HG03439 (cell line): ENCODE measurements at regions not wholly inside any gene's neighbourhood (a gene's known extent, or its start where the extent isn't known, plus 50 kb on each side); places are given as distances from the start of the nearest gene placed in this dataset.

ENCODE experiments used
- ATAC-seq: cut with Tn5 transposase; IDR thresholded peaks from one replicate; pipeline ENCODE4 v1.9.1; 2021; ENCODE audit warnings: mild to moderate bottlenecking, moderate library complexity; ENCODE audit not compliant: unreplicated experiment

GRCh38 chr2:4549666-4550210 lies 846.4 kb downstream of the DCDC2C start:
- ATAC-seq: no peak

GRCh38 chr2:4551691-4552474 lies 848.5 kb downstream of the DCDC2C start:
- ATAC-seq: no peak

GRCh38 chr2:4553241-4553640 lies 849.9 kb downstream of the DCDC2C start:
- ATAC-seq: no peak

GRCh38 chr2:4556135-4556896 lies 852.9 kb downstream of the DCDC2C start:
- no peak for ATAC-seq

GRCh38 chr2:4561196-4561595 lies 857.8 kb downstream of the DCDC2C start:
- no peak for ATAC-seq

GRCh38 chr2:4576075-4576474 lies 872.7 kb downstream of the DCDC2C start:
- ATAC-seq: no peak

- no peak for ATAC-seq
Measured at GRCh38 chr2:4579977-4580376, 876.6 kb downstream of the DCDC2C start.

- no peak for ATAC-seq
Measured at GRCh38 chr2:4585057-4585635, 881.8 kb downstream of the DCDC2C start.

GRCh38 chr2:4588606-4589005 lies 885.2 kb downstream of the DCDC2C start:
- no peak for ATAC-seq

GRCh38 chr2:4591261-4591660 lies 887.9 kb downstream of the DCDC2C start:
- no peak for ATAC-seq

GRCh38 chr2:4597400-4597799 lies 894.0 kb downstream of the DCDC2C start:
- no peak for ATAC-seq

GRCh38 chr2:4604767-4605166 lies 901.4 kb downstream of the DCDC2C start:
- ATAC-seq: no peak

- no peak for ATAC-seq
Measured at GRCh38 chr2:4618141-4618540, 914.8 kb downstream of the DCDC2C start.

- ATAC-seq: no peak
Measured at GRCh38 chr2:4618630-4619228, 915.4 kb downstream of the DCDC2C start.

GRCh38 chr2:4628998-4629501 lies 925.7 kb downstream of the DCDC2C start:
- no peak for ATAC-seq

- ATAC-seq: no peak
Measured at GRCh38 chr2:4635289-4635688, 931.9 kb downstream of the DCDC2C start.

- no peak for ATAC-seq
Measured at GRCh38 chr2:4653991-4654390, 950.6 kb downstream of the DCDC2C start.

GRCh38 chr2:4656326-4656725 lies 953.0 kb downstream of the DCDC2C start:
- no peak for ATAC-seq

GRCh38 chr2:4662161-4662779 lies 958.9 kb downstream of the DCDC2C start:
- no peak for ATAC-seq

- ATAC-seq: no peak
Measured at GRCh38 chr2:4668381-4668780, 965.0 kb downstream of the DCDC2C start.

- no peak for ATAC-seq
Measured at GRCh38 chr2:4670331-4670730, 967.0 kb downstream of the DCDC2C start.
